HG03039 (cell line): ENCODE measurements at regions not wholly inside any gene's neighbourhood (a gene's known extent, or its start where the extent isn't known, plus 50 kb on each side); places are given as distances from the start of the nearest gene placed in this dataset.

Source experiments
- ATAC-seq: cut with Tn5 transposase; IDR thresholded peaks from one replicate; pipeline ENCODE4 v1.9.1; 2021; ENCODE audit warnings: mild to moderate bottlenecking, moderate library complexity; ENCODE audit not compliant: unreplicated experiment

- no peak for ATAC-seq
Measured at GRCh38 chr18:46373791-46374190, 269.6 kb downstream of the HAUS1 start.

- no peak for ATAC-seq
Measured at GRCh38 chr18:46374850-46375249, 270.7 kb downstream of the HAUS1 start.

- ATAC-seq: no peak
Measured at GRCh38 chr18:46377557-46377956, 273.4 kb downstream of the HAUS1 start.

GRCh38 chr18:46378126-46378863 is 274.1 kb downstream of the HAUS1 start:
- ATAC-seq: no peak

- ATAC-seq: no peak
Measured at GRCh38 chr18:46378864-46379207, 274.7 kb downstream of the HAUS1 start.

GRCh38 chr18:46379323-46379950 is 275.3 kb downstream of the HAUS1 start:
- ATAC-seq: no peak

- ATAC-seq: no peak
Measured at GRCh38 chr18:46385124-46385523, 271.9 kb downstream of the LOXHD1 start.

GRCh38 chr18:46386788-46387187 is 270.2 kb downstream of the LOXHD1 start:
- no peak for ATAC-seq

GRCh38 chr18:46387441-46388131 is 269.4 kb downstream of the LOXHD1 start:
- no peak for ATAC-seq

- no peak for ATAC-seq
Measured at GRCh38 chr18:46388286-46388685, 268.7 kb downstream of the LOXHD1 start.

GRCh38 chr18:46392576-46392975 is 264.4 kb downstream of the LOXHD1 start:
- ATAC-seq: no peak

GRCh38 chr18:46393230-46393629 is 263.8 kb downstream of the LOXHD1 start:
- ATAC-seq: no peak

GRCh38 chr18:46393961-46394360 is 263.1 kb downstream of the LOXHD1 start:
- ATAC-seq: no peak

- no peak for ATAC-seq
Measured at GRCh38 chr18:46395795-46396194, 261.2 kb downstream of the LOXHD1 start.

GRCh38 chr18:46397174-46397573 is 259.8 kb downstream of the LOXHD1 start:
- ATAC-seq: no peak

- no peak for ATAC-seq
Measured at GRCh38 chr18:46398005-46398404, 259.0 kb downstream of the LOXHD1 start.

- no peak for ATAC-seq
Measured at GRCh38 chr18:46398625-46399024, 258.4 kb downstream of the LOXHD1 start.

GRCh38 chr18:46399303-46399702 is 257.7 kb downstream of the LOXHD1 start:
- no peak for ATAC-seq

- ATAC-seq: no peak
Measured at GRCh38 chr18:46400449-46400848, 256.6 kb downstream of the LOXHD1 start.

- ATAC-seq: no peak
Measured at GRCh38 chr18:46401486-46402070, 255.4 kb downstream of the LOXHD1 start.

GRCh38 chr18:46402396-46402795 is 254.6 kb downstream of the LOXHD1 start:
- ATAC-seq: no peak

GRCh38 chr18:46402945-46403344 is 254.1 kb downstream of the LOXHD1 start:
- no peak for ATAC-seq
